DMS53 (cell line): ENCODE measurements at regions not wholly inside any gene's neighbourhood (a gene's known extent, or its start where the extent isn't known, plus 50 kb on each side); places are given as distances from the start of the nearest gene placed in this dataset.

Experiments used
- DNase-seq: peaks from one replicate; lab custom pipeline; 2025; lab: John Stamatoyannopoulos, UW

- no peak for DNase-seq
Measured at GRCh38 chr3:35849496-35849895, 210.2 kb downstream of the ARPP21 start.

GRCh38 chr3:35849963-35850362 is 210.6 kb downstream of the ARPP21 start:
- DNase-seq, result no peak

GRCh38 chr3:35857004-35857403 is 217.7 kb downstream of the ARPP21 start:
- no peak for DNase-seq

GRCh38 chr3:35862057-35862456 is 222.7 kb downstream of the ARPP21 start:
- no peak for DNase-seq

GRCh38 chr3:35864871-35865270 is 225.5 kb downstream of the ARPP21 start:
- no peak for DNase-seq

GRCh38 chr3:35867791-35868190 is 228.5 kb downstream of the ARPP21 start:
- no peak for DNase-seq

- no peak for DNase-seq
Measured at GRCh38 chr3:35871009-35871408, 231.7 kb downstream of the ARPP21 start.

- no peak for DNase-seq
Measured at GRCh38 chr3:35883929-35884328, 244.6 kb downstream of the ARPP21 start.

GRCh38 chr3:35894735-35895134 is 255.4 kb downstream of the ARPP21 start:
- no peak for DNase-seq

- DNase-seq, result no peak
Measured at GRCh38 chr3:35899245-35899644, 259.9 kb downstream of the ARPP21 start.

GRCh38 chr3:35900079-35900478 is 260.8 kb downstream of the ARPP21 start:
- DNase-seq, result no peak

- DNase-seq, result peak; percentile 65
Measured at GRCh38 chr3:35908366-35909232, 269.3 kb downstream of the ARPP21 start.

- no peak for DNase-seq
Measured at GRCh38 chr3:35919160-35919559, 279.8 kb downstream of the ARPP21 start.

- DNase-seq, result no peak
Measured at GRCh38 chr3:35921718-35922117, 282.4 kb downstream of the ARPP21 start.

- peak; percentile 53 for DNase-seq
Measured at GRCh38 chr3:35924070-35924469, 284.7 kb downstream of the ARPP21 start.

GRCh38 chr3:35927441-35927840 is 288.1 kb downstream of the ARPP21 start:
- DNase-seq, result no peak

- DNase-seq, result no peak
Measured at GRCh38 chr3:35929158-35929557, 289.8 kb downstream of the ARPP21 start.

- no peak for DNase-seq
Measured at GRCh38 chr3:35931867-35932266, 292.5 kb downstream of the ARPP21 start.

GRCh38 chr3:35932995-35933394 is 293.7 kb downstream of the ARPP21 start:
- DNase-seq, result peak; percentile 43

- no peak for DNase-seq
Measured at GRCh38 chr3:35936571-35936970, 297.2 kb downstream of the ARPP21 start.

GRCh38 chr3:35944926-35945710 is 305.8 kb downstream of the ARPP21 start:
- no peak for DNase-seq

- peak; percentile 27 for DNase-seq
Measured at GRCh38 chr3:35946121-35946853, 307.0 kb downstream of the ARPP21 start.
